ENCODE measurements at regions not wholly inside any gene's neighbourhood (a gene's known extent, or its start where the extent isn't known, plus 50 kb on each side); places are given as distances from the start of the nearest gene placed in this dataset.

DNA sequence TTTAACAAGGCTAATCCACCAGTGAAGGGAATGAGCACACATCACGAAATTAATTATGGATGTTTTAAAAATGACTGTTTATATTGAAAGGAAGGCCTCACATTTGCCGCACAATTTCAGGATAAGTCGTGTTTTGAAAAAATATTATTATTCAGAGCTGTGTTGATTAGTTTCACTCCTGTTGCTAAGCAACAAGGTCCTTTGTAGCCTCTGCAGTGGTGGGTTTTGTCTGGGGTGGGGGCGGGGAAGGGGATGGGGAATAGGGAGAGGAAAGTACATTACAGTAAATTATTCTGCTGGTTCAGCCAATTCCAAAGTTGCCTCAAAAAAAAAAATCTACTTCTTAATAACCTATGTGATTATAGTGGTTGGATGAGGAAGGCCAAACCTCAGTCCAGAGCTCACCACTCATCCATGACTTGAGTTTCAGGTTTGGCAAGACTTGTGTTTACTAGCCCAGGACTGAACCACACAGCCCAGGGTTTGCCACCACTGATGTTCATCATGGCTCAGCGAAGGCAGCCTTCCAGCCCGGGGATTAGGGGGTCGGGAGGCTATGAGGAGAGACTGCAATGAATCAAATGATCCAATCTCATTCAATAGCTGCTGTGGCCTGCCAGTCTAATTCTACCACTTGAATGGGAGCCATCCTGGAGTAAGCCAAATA lies 162.5 kb upstream of the ATP6AP2 start:
- CTCF ChIA-PET = interaction anchor here (0.9 kb wide), 1 partner anchor 126 kb away, joined by 3 read pairs; no protein-coding TSS in a partner anchor
- POLR2A ChIA-PET = no interaction called here
- Histone ChIP-seq H3K9me3 (replicated peaks; ENCODE audit: control insufficient read depth, insufficient read depth, low read length) (no peaks in the 10 kb centered on the region), H3K4me2 (ENCODE audit: insufficient read depth, low read length) (no peak overlapping the region), H3K36me3 (ENCODE audit: control insufficient read depth in 2 of 2, extremely low read depth in 1 of 2, insufficient read depth in 2 of 2, low read length in 2 of 2) (no peaks in the 10 kb centered on the region), H3K9ac (replicated peaks; ENCODE audit: extremely low read depth, insufficient read depth, low read length) (no peak overlapping the region), H3K27me3 (ENCODE audit: control insufficient read depth in 2 of 2, insufficient read depth in 2 of 2, low read length in 2 of 2) (peaks cover 0 to 2% of the 10 kb centered on the region in 2 experiments), H3K4me3 (replicated peaks in 1 of 3; ENCODE audit: insufficient read depth in 1 of 3, low read depth in 1 of 3, low read length in 3 of 3) (no peak overlapping the region), H3K27ac (ENCODE audit: insufficient read depth, low read depth, low read length) (no peak overlapping the region), H3K79me2 (ENCODE audit: control insufficient read depth, insufficient read depth, low read length) (no peaks in the 10 kb centered on the region), H3K4me1 (ENCODE audit: control insufficient read depth, extremely low read depth, insufficient read depth, low read length) (no peaks in the 10 kb centered on the region), H2AFZ (ENCODE audit: low read depth, low read length) (no peak overlapping the region), H4K20me1 (replicated peaks; ENCODE audit: control insufficient read depth, extremely low read depth, insufficient read depth, low read length) (no peaks in the 10 kb centered on the region), H3K9me1 (replicated peaks; ENCODE audit: control insufficient read depth, extremely low read depth, insufficient read depth, low read length) (no peaks in the 10 kb centered on the region)
- intact Hi-C loops (cut with micrococcal nuclease) (no loop called here), dilution Hi-C loops (cut with MboI; ENCODE audit: extremely low pct_ligation_motif_present, low sequenced_read_pairs) (no loop called here)
- no TSS peak for BruUV-seq (replicated peaks)
- no peak for TF ChIP-seq POLR2A (IDR thresholded peaks at IDR 0.05; ENCODE audit: low read depth, low read length)
- TF ChIP-seq, protein P1, sequence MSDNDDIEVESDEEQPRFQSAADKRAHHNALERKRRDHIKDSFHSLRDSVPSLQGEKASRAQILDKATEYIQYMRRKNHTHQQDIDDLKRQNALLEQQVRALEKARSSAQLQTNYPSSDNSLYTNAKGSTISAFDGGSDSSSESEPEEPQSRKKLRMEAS (IDR thresholded peaks at IDR 0.05; ENCODE audit: insufficient read depth, insufficient read length) = no peak
- TF ChIP-seq, protein P2, sequence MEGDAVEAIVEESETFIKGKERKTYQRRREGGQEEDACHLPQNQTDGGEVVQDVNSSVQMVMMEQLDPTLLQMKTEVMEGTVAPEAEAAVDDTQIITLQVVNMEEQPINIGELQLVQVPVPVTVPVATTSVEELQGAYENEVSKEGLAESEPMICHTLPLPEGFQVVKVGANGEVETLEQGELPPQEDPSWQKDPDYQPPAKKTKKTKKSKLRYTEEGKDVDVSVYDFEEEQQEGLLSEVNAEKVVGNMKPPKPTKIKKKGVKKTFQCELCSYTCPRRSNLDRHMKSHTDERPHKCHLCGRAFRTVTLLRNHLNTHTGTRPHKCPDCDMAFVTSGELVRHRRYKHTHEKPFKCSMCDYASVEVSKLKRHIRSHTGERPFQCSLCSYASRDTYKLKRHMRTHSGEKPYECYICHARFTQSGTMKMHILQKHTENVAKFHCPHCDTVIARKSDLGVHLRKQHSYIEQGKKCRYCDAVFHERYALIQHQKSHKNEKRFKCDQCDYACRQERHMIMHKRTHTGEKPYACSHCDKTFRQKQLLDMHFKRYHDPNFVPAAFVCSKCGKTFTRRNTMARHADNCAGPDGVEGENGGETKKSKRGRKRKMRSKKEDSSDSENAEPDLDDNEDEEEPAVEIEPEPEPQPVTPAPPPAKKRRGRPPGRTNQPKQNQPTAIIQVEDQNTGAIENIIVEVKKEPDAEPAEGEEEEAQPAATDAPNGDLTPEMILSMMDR (IDR thresholded peaks at IDR 0.05; ENCODE audit: extremely low read depth in 1 of 2, insufficient read depth in 1 of 2, low read depth in 1 of 2, low read length in 2 of 2) = no peak
- TF ChIP-seq FOS (IDR thresholded peaks at IDR 0.05; ENCODE audit: borderline replicate concordance, insufficient read depth, low read length) = no peak
- no peak for TF ChIP-seq POLR2AphosphoS5 (IDR thresholded peaks at IDR 0.05; ENCODE audit: insufficient read depth, low read depth, low read length)
- no peak for TF ChIP-seq MYC (IDR thresholded peaks at IDR 0.05; ENCODE audit: low read depth, low read length)
- no peak for TF ChIP-seq JUN (IDR thresholded peaks at IDR 0.05; ENCODE audit: borderline replicate concordance, insufficient read depth, insufficient read length, low read depth)
- no peak for TF ChIP-seq GATA2 (IDR thresholded peaks at IDR 0.05; ENCODE audit: insufficient read depth, insufficient read length, low read depth, low read length)
- TF ChIP-seq EZH2 (IDR thresholded peaks at IDR 0.05; ENCODE audit: borderline replicate concordance, low read depth, low read length, severe bottlenecking) = no peak
- FAIRE-seq = no peak
- no peak for DNase-seq (ENCODE audit: low read depth, low spot score)

Measured in endothelial cell of umbilical vein (primary cell).